ENCODE measurements at regions not wholly inside any gene's neighbourhood (a gene's known extent, or its start where the extent isn't known, plus 50 kb on each side); places are given as distances from the start of the nearest gene placed in this dataset.
"Not testable (repeated sequence)": the region's sequence is repeated elsewhere in the genome, so short reads cannot be mapped to it uniquely, and the experiment has no call there.

- Histone ChIP-seq H3K27ac (no peak overlapping the region), H3K4me3 (no peak overlapping the region), H3K36me3 (no peaks in the 10 kb centered on the region), H3K9me3 (no peaks in the 10 kb centered on the region), H3K4me1 (no peaks in the 10 kb centered on the region), H3K27me3 (no peaks in the 10 kb centered on the region)
- DNase-seq, result no peak
- intact Hi-C loops (cut with DNase I; ENCODE audit: low total_unique reads), result no loop called here
- TF ChIP-seq, protein P1, sequence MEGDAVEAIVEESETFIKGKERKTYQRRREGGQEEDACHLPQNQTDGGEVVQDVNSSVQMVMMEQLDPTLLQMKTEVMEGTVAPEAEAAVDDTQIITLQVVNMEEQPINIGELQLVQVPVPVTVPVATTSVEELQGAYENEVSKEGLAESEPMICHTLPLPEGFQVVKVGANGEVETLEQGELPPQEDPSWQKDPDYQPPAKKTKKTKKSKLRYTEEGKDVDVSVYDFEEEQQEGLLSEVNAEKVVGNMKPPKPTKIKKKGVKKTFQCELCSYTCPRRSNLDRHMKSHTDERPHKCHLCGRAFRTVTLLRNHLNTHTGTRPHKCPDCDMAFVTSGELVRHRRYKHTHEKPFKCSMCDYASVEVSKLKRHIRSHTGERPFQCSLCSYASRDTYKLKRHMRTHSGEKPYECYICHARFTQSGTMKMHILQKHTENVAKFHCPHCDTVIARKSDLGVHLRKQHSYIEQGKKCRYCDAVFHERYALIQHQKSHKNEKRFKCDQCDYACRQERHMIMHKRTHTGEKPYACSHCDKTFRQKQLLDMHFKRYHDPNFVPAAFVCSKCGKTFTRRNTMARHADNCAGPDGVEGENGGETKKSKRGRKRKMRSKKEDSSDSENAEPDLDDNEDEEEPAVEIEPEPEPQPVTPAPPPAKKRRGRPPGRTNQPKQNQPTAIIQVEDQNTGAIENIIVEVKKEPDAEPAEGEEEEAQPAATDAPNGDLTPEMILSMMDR (IDR thresholded peaks at IDR 0.05), result no peak
These were observed 302.9 kb upstream of the GATB start for GRCh38 chr4:152063621-152064240.

- H3K4me1 ChIP-seq, result no peaks in the 10 kb centered on the region
- no peak for DNase-seq
- no peaks in the 10 kb centered on the region for H3K27me3 ChIP-seq
- no peaks in the 10 kb centered on the region for H3K9me3 ChIP-seq
- intact Hi-C loops (cut with DNase I; ENCODE audit: low total_unique reads), result no loop called here
- no peaks in the 10 kb centered on the region for H3K36me3 ChIP-seq
- TF ChIP-seq, protein P1 (IDR thresholded peaks at IDR 0.05), result no peak
- H3K27ac ChIP-seq, result no peak overlapping the region
- no peak overlapping the region for H3K4me3 ChIP-seq
These were observed 302.3 kb upstream of the GATB start for GRCh38 chr4:152062936-152063620.

GRCh38 chr4:152054731-152055130 is 293.9 kb upstream of the GATB start:
- no peak for DNase-seq
- Histone ChIP-seq H3K27me3 (no peaks in the 10 kb centered on the region), H3K36me3 (no peaks in the 10 kb centered on the region), H3K4me3 (no peak overlapping the region), H3K4me1 (peaks cover 0 to 13% (median 6%) of the 10 kb centered on the region in 4 donors), H3K27ac (no peak overlapping the region), H3K9me3 (peaks cover 0 to 4% (median 0%) of the 10 kb centered on the region in 3 donors)
- intact Hi-C loops (cut with DNase I; ENCODE audit: low total_unique reads), result no loop called here
- TF ChIP-seq, protein P1 (IDR thresholded peaks at IDR 0.05), result no peak

- TF ChIP-seq, protein P1 (IDR thresholded peaks at IDR 0.05), result no peak
- intact Hi-C loops (cut with DNase I; ENCODE audit: low total_unique reads), result no loop called here
- Histone ChIP-seq H3K27ac (peak overlapping the region; percentile 37 to 40), H3K36me3 (no peaks in the 10 kb centered on the region), H3K4me3 (no peak overlapping the region), H3K9me3 (peaks cover 0 to 4% (median 0%) of the 10 kb centered on the region in 3 donors), H3K4me1 (peaks cover 0 to 13% (median 6%) of the 10 kb centered on the region in 4 donors), H3K27me3 (no peaks in the 10 kb centered on the region)
- no peak for DNase-seq
These were observed 291.7 kb upstream of the GATB start for GRCh38 chr4:152052451-152053057.

DNA sequence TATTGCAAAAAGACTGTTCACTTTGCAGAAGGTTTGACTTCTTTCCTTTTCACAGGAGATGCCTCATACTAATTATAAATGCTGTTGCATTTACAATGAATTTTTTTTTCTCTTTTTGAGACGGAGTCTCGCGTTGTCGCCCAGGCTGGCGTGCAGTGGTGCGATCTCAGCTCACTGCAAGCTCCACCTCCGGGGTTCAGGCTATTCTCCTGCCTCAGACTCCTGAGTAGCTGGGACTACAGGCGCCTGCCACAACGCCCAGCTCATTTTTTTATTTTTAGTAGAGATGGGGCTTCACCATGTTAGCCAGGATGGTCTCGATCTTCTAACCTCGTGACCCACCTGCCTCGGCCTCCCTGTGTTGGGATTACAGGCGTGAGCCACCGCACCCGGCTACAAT is 290.5 kb upstream of the GATB start:
- H3K9me3 ChIP-seq; DNase-seq; H3K4me3 ChIP-seq; H3K27me3 ChIP-seq; H3K27ac ChIP-seq; H3K36me3 ChIP-seq; intact Hi-C loops (cut with DNase I; ENCODE audit: low total_unique reads): not testable (repeated sequence)
- H3K4me1 ChIP-seq, result peaks cover 0 to 13% (median 6%) of the 10 kb centered on the region in 4 donors

DNA sequence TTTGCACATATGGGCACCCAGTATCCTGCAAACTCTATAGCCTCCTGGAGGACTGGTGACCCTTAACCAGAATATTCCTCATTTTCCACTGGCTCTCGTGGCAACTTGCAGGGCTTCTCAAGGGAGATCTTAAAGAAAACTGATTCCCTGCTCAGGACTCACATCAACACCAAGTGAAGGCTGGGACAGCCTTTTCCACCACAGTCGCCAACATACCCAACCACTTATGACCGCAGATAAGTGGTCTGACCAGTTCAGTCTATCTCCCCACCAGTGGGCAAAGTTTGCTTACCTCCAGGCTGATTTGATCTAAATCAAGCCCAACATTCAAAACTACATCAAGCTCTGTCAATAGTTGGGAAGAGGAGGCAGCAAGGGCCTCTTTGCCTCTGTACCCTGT is 289.3 kb upstream of the GATB start:
- Histone ChIP-seq H3K36me3 (no peaks in the 10 kb centered on the region), H3K4me3 (no peak overlapping the region), H3K4me1 (peaks cover 0 to 22% (median 15%) of the 10 kb centered on the region in 4 donors), H3K27ac (no peak overlapping the region), H3K9me3 (no peaks in the 10 kb centered on the region), H3K27me3 (no peaks in the 10 kb centered on the region)
- TF ChIP-seq, protein P1 (IDR thresholded peaks at IDR 0.05), result no peak
- intact Hi-C loops (cut with DNase I; ENCODE audit: low total_unique reads), result no loop called here
- DNase-seq, result no peak
